Fibroblast of skin of right quadriceps (primary cell): ENCODE measurements at regions not wholly inside any gene's neighbourhood (a gene's known extent, or its start where the extent isn't known, plus 50 kb on each side); places are given as distances from the start of the nearest gene placed in this dataset.
A peak's percentile ranks its signal among the peaks of the same experiment; 100 is the strongest.

Experiments used
- DNase-seq: peaks from one replicate; pipeline ENCODE4 v3.0.0-alpha.2; 2013

DNA sequence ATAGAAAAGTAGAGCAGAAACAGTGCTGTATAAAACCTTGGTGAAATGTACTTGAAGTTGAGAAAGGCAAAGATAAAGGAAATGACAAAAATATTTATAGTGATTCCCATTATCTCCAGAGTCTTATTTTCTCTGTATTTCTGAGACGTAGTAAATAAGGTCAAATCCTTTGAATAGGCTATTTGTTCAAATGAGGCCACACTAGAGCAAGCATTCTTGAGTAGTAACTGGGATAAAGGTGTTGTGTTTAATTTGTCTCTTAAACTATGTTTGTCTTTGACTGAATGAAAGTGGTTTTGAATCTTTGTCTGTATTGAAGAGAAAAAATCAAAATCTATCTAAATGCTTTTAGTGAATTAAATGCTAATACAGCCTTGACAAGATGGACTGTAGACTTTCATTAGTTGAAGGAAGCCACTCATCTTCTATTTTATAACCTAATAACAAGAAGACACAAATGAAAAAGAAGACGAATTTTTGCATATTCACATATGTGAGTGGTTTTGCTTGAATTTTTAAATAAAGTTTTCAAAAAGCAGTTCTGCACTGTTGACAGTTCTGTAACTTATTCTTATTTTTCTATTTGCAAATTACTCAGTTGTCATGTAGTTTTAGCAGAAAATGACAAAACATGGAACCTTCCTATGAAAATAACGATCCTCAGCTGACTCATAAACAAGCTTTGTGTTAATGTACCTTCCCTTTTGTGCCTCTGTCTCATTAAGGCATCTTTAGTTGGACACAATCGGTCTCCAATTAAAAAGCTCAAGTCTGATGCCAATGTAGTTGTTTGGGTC is 94.8 kb upstream of the PCDH18 start:
- DNase-seq = no peak

DNA sequence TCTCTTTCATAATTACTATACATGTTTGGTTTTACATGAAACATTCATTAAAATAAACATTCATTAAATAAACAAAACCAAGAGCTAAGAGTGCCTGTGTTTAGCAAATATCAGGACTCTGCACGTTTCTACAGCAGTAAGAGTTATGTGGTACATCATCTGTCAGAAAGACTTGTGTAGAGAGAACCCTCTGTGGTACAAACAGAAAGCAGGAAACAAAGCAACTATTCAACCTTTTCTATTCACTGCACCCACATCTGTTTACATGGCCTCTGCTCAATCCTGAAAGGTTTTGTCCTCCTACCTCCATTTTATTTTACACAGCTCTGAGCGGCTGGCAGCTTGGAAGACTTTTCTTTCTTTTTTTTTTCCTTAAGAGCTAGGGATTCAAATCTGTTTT is 90.7 kb upstream of the PCDH18 start:
- no peak for DNase-seq

DNA sequence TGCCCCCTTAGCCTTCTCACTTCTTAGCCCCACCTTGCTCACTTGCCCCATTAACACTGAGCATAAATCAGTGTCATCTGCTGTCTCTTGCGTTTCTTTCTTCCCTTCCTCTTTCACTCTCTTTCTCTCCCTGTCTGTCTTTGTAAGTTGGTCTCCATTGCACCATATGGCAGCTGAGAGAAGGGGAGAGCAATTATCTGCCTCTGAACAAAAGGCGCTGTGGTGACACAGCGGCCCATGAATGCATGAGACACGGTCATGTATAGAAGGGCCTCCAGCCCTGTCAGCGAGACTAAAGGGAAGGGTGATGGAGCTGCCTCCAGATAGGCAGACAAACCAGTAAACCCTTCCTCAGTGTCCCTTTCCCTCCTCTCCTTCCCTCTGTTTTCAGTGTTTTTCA is 88.8 kb upstream of the PCDH18 start:
- DNase-seq = peak; percentile 58

DNA sequence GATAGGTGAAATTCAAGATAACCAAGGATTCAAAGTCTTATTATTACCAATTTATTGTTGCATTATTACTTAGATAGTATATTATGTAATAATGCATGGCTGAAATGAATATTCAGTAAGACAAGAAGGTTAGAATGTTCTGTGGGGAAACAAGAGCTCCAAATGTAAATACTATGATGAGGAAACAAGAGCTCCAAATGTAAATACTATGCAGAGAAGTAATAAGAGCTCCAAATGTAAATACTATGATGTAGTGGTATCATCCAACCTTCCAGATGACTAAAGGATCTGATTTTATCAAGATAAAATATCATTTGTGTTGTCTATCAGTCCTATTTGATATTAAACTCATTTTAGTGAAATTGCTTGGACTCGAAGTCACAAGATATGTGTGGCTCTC is 82.2 kb upstream of the PCDH18 start:
- DNase-seq = no peak

DNA sequence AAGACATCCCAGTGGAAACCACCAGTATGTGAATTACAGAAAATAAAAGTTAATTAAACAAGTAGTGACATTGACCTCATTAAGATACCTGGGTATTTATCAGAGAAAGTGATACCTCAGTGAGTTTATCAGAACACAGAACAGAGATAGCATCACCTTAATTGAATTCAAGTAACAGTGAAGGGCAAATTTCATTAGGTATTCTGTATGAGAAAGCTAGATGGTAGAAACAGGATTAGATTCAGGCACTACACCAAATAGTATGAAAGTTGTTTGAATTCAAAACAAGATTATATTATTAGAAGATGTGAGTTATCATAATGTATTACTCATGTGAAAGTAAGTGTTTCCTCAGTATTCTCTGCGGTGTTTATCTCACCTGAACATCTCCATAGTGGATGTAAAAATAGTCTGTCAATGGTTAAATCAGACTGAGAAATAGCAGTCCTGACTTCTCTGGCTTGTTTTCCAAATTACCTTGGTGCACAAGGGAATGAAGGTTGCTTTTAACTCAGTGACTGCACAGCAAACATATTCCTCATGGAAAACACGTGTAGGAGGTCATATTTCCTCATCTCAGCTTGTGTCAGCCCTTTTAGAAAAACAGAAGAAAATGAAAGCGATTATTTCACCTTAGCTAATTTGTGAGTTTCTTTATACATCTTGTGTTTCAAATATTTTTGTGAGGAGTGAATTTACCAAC is 79.9 kb upstream of the PCDH18 start:
- no peak for DNase-seq

DNA sequence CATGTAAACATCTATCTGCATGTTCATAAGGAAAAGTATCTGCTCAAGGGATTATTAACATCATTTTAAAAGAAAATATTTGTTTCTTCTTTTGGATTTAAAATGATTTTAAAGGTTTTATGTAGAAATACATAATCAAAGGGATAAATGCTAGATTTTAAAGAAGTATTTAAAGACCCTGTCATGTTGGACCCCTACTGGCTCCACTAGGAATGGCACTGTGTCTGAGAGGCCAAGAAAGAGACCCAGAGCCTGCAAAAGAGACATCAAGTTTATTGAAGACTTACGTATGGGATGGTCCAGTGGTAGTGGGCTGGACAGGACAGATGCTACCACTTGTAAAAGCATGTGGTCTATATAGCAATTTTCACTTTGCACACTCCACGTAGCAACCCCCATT is 78.7 kb upstream of the PCDH18 start:
- DNase-seq = no peak

DNA sequence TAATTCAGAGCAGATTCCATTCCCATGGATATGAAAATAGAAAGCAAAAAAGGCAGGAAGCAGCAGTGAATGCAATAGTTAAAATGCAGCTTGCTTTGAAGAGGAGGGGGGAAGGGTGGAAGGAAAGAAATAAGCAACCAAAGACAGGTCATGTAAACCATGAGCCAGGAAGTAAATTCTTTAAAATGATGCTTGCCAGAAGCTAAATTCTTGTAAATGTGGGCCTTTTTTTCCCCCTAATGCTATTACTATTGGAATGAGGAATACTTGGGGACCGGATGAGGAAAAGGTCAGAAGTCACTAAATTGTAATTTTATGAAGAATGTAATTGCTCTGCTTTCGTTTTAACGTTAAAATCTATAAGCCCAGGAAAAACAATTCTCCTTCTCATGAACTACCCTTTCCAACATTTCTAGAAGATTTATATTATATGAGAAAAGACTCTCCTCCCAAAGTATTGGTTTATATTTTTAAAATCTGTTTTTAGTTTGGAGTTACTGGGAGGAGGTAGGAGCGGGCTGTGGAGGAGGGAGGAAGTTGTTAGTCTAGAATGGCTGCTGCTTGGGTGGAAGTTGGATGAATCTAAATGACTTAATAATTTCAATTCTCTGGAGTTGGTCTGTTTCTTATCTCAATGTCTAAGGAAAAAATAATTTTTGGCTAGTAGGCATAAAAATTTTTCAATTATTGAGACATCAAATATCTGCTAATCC is 77.6 kb upstream of the PCDH18 start:
- DNase-seq = peak; percentile 90

DNA sequence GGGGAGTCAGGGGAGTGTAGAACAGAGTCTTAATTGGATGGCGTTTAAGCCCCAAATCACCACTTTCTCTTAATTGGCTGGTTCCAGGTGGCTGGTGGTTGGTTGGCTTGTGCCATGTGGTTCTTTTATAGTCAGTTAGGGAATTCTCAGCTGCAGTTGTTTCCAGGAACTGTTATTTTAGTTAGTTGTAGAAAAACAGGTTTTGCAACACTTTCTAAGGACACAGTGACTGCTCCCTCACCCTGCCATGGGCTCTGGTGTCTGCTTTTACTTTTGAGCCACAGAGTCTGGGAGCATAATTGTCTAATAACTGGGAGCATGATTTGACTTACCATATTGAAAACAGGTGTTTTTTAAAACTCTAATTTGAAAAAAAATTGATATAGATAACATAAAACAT is 75.8 kb upstream of the PCDH18 start:
- DNase-seq = no peak

DNA sequence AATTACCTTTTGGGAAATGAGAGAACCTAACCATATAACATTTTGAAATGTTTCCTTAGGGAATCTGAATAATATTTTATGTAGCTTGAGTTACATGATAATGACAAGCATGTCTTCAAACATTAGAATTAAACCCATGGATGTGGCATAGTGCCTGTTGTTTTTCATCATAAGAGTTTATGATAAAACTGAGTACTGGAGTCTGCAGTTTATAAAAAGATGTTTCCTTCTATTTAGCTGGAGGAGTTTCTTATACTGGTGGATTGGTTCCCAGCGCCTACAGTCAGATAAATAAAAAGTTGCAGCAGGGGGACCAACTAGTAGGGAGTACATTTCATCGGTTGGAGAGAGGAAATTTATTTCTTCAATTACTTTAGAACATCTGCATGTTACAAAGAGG is 70.1 kb upstream of the PCDH18 start:
- DNase-seq = no peak

DNA sequence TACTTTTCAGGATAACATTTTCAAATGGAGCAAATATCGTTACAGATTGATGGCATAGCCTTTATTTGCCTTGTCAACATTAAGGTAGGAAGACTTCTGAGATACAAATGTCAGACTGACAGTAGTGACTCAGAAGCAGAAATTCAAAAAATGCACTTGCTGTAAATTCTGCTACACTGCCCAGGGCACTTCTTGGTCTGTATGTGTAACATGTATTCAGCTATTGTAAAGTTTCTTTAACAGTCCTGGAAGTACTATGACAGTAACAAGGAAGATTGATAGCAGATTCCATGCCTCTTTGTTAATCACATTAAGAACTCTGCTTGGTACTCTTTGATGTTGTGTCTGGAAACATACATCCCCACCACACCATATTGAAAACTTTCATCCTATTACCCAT is 69.6 kb upstream of the PCDH18 start:
- peak; percentile 42 for DNase-seq

DNA sequence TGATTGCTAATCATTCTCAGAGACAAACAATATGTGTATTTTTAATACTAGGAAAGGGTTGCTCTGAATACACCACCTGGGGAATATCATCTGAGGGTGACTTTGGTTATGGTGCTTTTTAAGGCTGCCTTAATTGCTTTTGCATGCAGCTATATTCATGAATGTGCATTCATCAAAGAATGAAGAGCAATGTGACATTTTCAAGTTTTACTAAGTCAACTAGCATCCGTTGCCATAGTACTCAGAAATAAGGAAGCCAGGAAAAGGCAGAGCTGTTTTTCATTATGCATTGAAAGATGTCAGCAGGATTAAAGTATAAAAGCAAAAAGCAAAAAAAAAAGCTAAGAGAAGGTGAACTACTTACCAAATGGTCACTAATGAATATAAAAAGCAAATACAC is 67.4 kb upstream of the PCDH18 start:
- no peak for DNase-seq

DNA sequence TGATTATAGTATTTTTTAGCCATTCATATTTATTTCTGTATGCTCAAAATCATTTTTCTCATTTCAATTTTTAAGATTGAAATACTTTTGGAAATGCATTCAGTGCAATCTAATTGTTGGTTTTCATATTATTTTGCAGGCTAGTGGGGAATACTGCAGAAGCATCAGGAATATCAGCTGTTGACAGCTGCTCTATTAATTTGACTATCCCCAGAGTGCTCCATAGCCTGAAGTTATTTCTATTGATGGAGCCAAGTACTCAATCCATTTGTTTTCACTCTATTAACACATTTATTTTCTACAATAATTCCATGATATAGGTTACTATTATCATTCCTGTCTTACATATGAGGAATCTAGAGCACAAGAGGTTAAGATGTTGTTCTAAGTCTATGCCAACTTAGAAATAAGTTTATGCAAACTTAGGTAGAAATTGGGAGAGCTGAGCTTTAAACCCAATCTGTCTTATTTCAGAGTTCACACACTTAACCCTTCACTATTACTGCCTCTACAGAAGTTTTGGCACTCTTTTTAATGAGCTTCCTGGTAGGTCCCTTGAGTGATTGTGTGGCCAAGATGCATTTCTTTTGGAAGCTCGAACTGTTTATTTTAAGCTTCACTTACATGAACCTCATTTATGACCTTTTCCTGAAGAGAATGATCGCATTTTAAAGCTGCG is 65.6 kb upstream of the PCDH18 start:
- DNase-seq = peak; percentile 30

DNA sequence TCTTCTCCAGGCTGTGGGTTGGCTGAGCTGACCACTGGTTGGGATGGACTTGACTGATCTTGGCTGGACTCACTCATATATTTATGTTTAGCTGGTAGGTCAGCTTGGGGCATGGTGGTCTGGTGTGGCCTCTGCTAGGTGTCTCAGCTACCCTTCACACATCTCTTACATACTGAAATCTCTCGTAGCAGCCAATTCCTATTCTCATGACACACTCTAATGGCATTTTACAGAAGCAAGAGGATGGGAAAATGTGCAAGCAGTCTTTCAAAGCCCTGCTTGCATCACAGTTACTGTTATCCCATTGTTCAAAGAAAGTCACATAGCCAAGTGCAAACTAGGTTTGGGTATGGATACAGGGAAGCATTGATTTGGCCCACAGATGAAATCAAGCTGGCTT is 55.5 kb upstream of the PCDH18 start:
- DNase-seq = no peak

DNA sequence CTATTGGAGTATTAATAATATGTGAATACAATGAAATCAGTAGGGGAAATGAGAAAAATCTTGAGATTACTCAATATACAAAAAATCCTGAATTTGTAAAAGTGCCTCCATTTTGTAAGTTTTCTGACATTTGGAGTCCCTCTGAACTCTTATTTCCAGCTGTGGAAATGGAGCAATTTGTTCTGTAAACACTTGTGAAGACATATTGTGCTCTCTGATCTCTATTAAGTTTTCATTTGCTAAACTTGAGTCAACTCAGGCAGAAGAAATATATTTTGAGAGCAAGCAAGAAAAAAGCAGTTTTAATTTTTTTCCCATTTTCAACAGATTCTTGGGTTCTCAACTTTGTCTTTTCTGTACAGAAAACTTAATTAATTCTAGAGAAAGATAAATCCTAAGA is 51.4 kb upstream of the PCDH18 start:
- no peak for DNase-seq
